DOHH2 (cell line): ENCODE measurements at regions not wholly inside any gene's neighbourhood (a gene's known extent, or its start where the extent isn't known, plus 50 kb on each side); places are given as distances from the start of the nearest gene placed in this dataset.

Source experiments
- H3F3A ChIP-seq: fragments of 200-600 bp; sonication (generic), shearing (Covaris generic); 2 replicates; pipeline ENCODE4 v1.6.0; 2016; ENCODE audit warnings: antibody characterized with exemption, mild to moderate bottlenecking; ENCODE audit not compliant: control insufficient read depth, insufficient read depth
- H3K27ac ChIP-seq: fragments of 200-600 bp; sonication (generic); 2 replicates; pipeline ENCODE4 v1.5.1; 2014; ENCODE audit warnings: low read depth, mild to moderate bottlenecking, low read length, moderate library complexity
- H3K27me3 ChIP-seq: fragments of 200-600 bp; sonication (generic); 2 replicates; pipeline ENCODE4 v1.6.1; 2014; ENCODE audit warnings: mild to moderate bottlenecking, low read length, mixed read lengths; ENCODE audit not compliant: control insufficient read depth
- H3K36me3 ChIP-seq: fragments of 200-600 bp; sonication (generic); 2 replicates; pipeline ENCODE4 v1.6.1; 2014; ENCODE audit warnings: mild to moderate bottlenecking, low read length, moderate library complexity, mixed read lengths; ENCODE audit not compliant: control insufficient read depth
- H3K4me1 ChIP-seq: fragments of 200-600 bp; sonication (generic); 2 replicates; pipeline ENCODE4 v1.6.1; 2014; ENCODE audit warnings: mild to moderate bottlenecking, low read length, mixed read lengths; ENCODE audit not compliant: control insufficient read depth
- H3K4me2 ChIP-seq: fragments of 200-600 bp; sonication (generic); 2 replicates; pipeline ENCODE4 v1.6.0; 2014; ENCODE audit warnings: mild to moderate bottlenecking, low read length, moderate library complexity
- H3K4me3 ChIP-seq: fragments of 200-600 bp; sonication (generic); 2 replicates; pipeline ENCODE4 v1.5.1; 2014; ENCODE audit warnings: mild to moderate bottlenecking, low read length, mixed read lengths
- H3K79me2 ChIP-seq: fragments of 200-600 bp; sonication (generic); 2 replicates; pipeline ENCODE4 v1.6.1; 2014; ENCODE audit warnings: mild to moderate bottlenecking, low read length, mixed read lengths; ENCODE audit not compliant: control insufficient read depth
- H3K9me2 ChIP-seq: fragments of 200-600 bp; sonication (generic); replicated peaks from 2 replicates; pipeline ENCODE4 v1.6.1; 2014; ENCODE audit warnings: mild to moderate bottlenecking, low read length, mixed read lengths; ENCODE audit not compliant: control insufficient read depth
- H3K9me3 ChIP-seq: fragments of 200-600 bp; sonication (generic); 2 replicates; pipeline ENCODE4 v1.6.1; 2014; ENCODE audit warnings: antibody characterized with exemption, low read length, mixed read lengths; ENCODE audit not compliant: control insufficient read depth, insufficient read depth
- H4K20me1 ChIP-seq: fragments of 200-600 bp; sonication (generic); 2 replicates; pipeline ENCODE4 v1.6.0; 2014; ENCODE audit warnings: low read depth, mild to moderate bottlenecking, antibody characterized with exemption, low read length, moderate library complexity; ENCODE audit not compliant: control insufficient read depth, insufficient read depth
- CTCF ChIP-seq: fragments of 200-600 bp; sonication (generic); IDR thresholded peaks from one replicate; pipeline ENCODE4 v1.5.1; 2014; ENCODE audit warnings: antibody characterized with exemption, mild to moderate bottlenecking, low read depth, low read length; ENCODE audit not compliant: poor library complexity, severe bottlenecking
- EZH2phosphoT487 ChIP-seq: fragments of 200-600 bp; sonication (generic); IDR thresholded peaks from 2 replicates; pipeline ENCODE4 v1.6.1; 2017; ENCODE audit warnings: borderline replicate concordance, mild to moderate bottlenecking, antibody characterized with exemption, low read length, moderate library complexity, mixed read lengths

- no peaks in the 10 kb centered on the region for H3K9me3 ChIP-seq
- no peaks in the 10 kb centered on the region for H3F3A ChIP-seq
- no peak overlapping the region for H3K4me3 ChIP-seq
- no peak overlapping the region for H3K27ac ChIP-seq
- no peaks in the 10 kb centered on the region for H4K20me1 ChIP-seq
- H3K79me2 ChIP-seq: no peaks in the 10 kb centered on the region
- H3K36me3 ChIP-seq: no peaks in the 10 kb centered on the region
- H3K27me3 ChIP-seq: peaks cover 5% of the 10 kb centered on the region; the same call in 1 of the 2 replicates
- H3K9me2 ChIP-seq: no peaks in the 10 kb centered on the region
- TF ChIP-seq CTCF (no peak), EZH2phosphoT487 (no peak)
- no peak overlapping the region for H3K4me2 ChIP-seq
- H3K4me1 ChIP-seq: no peaks in the 10 kb centered on the region
Observed at GRCh38 chr2:201536046-201536445, 84.5 kb downstream of the STRADB start.

DNA sequence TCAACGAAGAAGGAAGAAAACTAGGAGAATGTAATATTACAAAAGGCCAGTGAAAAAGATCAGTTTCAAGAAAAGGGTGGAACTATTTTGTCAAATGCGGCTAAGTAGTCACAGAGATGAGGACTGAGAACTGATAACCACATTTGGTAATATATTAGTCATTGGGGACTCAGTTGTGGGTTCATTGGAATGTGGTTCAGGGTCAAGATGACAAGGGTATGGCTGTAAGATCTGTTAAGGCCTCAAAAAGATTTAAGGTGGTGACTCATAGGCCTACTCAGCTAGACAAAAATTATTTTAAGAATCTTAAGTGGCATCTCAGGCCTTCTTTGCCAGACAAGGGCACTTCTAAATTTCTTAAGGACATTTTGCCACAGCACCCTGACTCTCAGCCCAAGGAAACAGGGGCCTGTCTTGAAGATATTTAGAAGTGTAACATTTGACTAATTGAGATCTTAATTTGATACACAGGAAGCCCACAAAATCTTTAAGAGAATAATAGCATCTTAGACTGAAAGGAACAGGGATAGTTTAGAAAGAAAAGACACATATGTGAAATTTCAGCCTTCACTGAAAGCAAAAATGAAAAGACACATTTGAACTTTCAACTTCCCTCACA is 81.3 kb downstream of the STRADB start:
- TF ChIP-seq EZH2phosphoT487 (no peak), CTCF (no peak)
- Histone ChIP-seq H3K36me3 (no peaks in the 10 kb centered on the region), H3K9me3 (no peaks in the 10 kb centered on the region), H3K27me3 (peaks cover 5% of the 10 kb centered on the region; the same call in 1 of the 2 replicates), H3K4me3 (no peak overlapping the region), H3K9me2 (no peaks in the 10 kb centered on the region), H3K4me2 (no peak overlapping the region), H3F3A (no peaks in the 10 kb centered on the region), H4K20me1 (no peaks in the 10 kb centered on the region), H3K27ac (no peak overlapping the region), H3K4me1 (no peaks in the 10 kb centered on the region), H3K79me2 (no peaks in the 10 kb centered on the region)
